Mesendoderm (in vitro differentiated cells): ENCODE measurements at regions not wholly inside any gene's neighbourhood (a gene's known extent, or its start where the extent isn't known, plus 50 kb on each side); places are given as distances from the start of the nearest gene placed in this dataset.
"Not testable (repeated sequence)": the region's sequence is repeated elsewhere in the genome, so short reads cannot be mapped to it uniquely, and the experiment has no call there.

Source experiments
- DNase-seq: peaks from one replicate; pipeline ENCODE4 v3.0.0; 2013
- H2AK5ac ChIP-seq: 2 replicates; pipeline ENCODE4 v1.6.1; 2013; ENCODE audit warnings: low read length, inconsistent platforms
- H2BK120ac ChIP-seq: 2 replicates; pipeline ENCODE4 v1.6.1; 2013; ENCODE audit warnings: low read depth, mild to moderate bottlenecking, low read length, moderate library complexity, mixed read lengths
- H2BK15ac ChIP-seq: replicated peaks from 2 replicates; pipeline ENCODE4 v1.6.1; 2013; ENCODE audit warnings: low read depth, mild to moderate bottlenecking, moderate library complexity
- H2BK5ac ChIP-seq: 2 replicates; pipeline ENCODE4 v1.6.1; 2013; ENCODE audit warnings: low read length, inconsistent platforms
- H3K18ac ChIP-seq: 2 replicates; pipeline ENCODE4 v1.6.1; 2013; ENCODE audit warnings: mild to moderate bottlenecking, low read length, mixed read lengths
- H3K23ac ChIP-seq: one replicate; pipeline ENCODE4 v1.6.1; 2013; ENCODE audit warnings: low read length
- H3K27ac ChIP-seq: 2 replicates; pipeline ENCODE4 v1.5.1; 2013; ENCODE audit warnings: low read depth, mild to moderate bottlenecking, inconsistent platforms, low read length, moderate library complexity
- H3K27me3 ChIP-seq: 2 replicates; pipeline ENCODE4 v1.6.1; 2013; ENCODE audit warnings: low read length, control low read depth, mild to moderate bottlenecking, inconsistent platforms; ENCODE audit not compliant: insufficient read depth, poor library complexity
- H3K36me3 ChIP-seq: 2 replicates; pipeline ENCODE4 v1.6.1; 2013; ENCODE audit warnings: low read length, inconsistent platforms; ENCODE audit not compliant: control insufficient read depth, insufficient read depth
- H3K4ac ChIP-seq: one replicate; pipeline ENCODE4 v1.6.1; 2013; ENCODE audit warnings: low read depth, mild to moderate bottlenecking, low read length, moderate library complexity
- H3K4me1 ChIP-seq: 2 replicates; pipeline ENCODE4 v1.6.1; 2013; ENCODE audit warnings: low read depth, low read length, inconsistent platforms; ENCODE audit not compliant: control insufficient read depth
- H3K4me2 ChIP-seq: 2 replicates; pipeline ENCODE4 v1.6.1; 2013; ENCODE audit warnings: low read length
- H3K4me3 ChIP-seq: 2 replicates; pipeline ENCODE4 v1.5.1; 2013; ENCODE audit warnings: mild to moderate bottlenecking, low read length
- H3K56ac ChIP-seq: one replicate; pipeline ENCODE4 v1.6.1; 2013; ENCODE audit warnings: low read length
- H3K79me1 ChIP-seq: 2 replicates; pipeline ENCODE4 v1.6.1; 2013; ENCODE audit warnings: low read length, inconsistent platforms
- H3K79me2 ChIP-seq: 2 replicates; pipeline ENCODE4 v1.6.1; 2013; ENCODE audit warnings: mild to moderate bottlenecking, low read length; ENCODE audit not compliant: control insufficient read depth, insufficient read depth
- H3K9ac ChIP-seq: 2 replicates; pipeline ENCODE4 v1.6.1; 2013; ENCODE audit warnings: low read length, inconsistent platforms
- H4K5ac ChIP-seq: one replicate; pipeline ENCODE4 v1.6.1; 2013; ENCODE audit warnings: low read length
- H4K8ac ChIP-seq: one replicate; pipeline ENCODE4 v1.6.1; 2013; ENCODE audit warnings: low read depth, mild to moderate bottlenecking, control low read depth, low read length, moderate library complexity
- WGBS: extraction: QIAGEN DNeasy Blood & Tissue Kit; methylation state at CpG from one replicate; pipeline ENCODE4 v1.1.7; 2013; ENCODE audit warnings: low lambda C conversion rate, missing lambda C conversion rate; ENCODE audit not compliant: insufficient coverage; ENCODE audit errors: extremely low coverage; 5-methylcytosine and 5-hydroxymethylcytosine counted together

GRCh38 chr7:63046612-63047011 is 952.0 kb upstream of the ZNF722 start:
- WGBS, result no CpG with 5 or more reads among the region's 3 CpGs

GRCh38 chr7:63047061-63047460 is 951.6 kb upstream of the ZNF722 start:
- no peak overlapping the region for H3K56ac ChIP-seq
- H3K4me2 ChIP-seq, result no peak overlapping the region
- no peak overlapping the region for H2BK15ac ChIP-seq
- no peak overlapping the region for H2AK5ac ChIP-seq
- H3K4ac ChIP-seq, result no peak overlapping the region
- no peaks in the 10 kb centered on the region for H3K36me3 ChIP-seq
- no peak overlapping the region for H3K27ac ChIP-seq
- no peaks in the 10 kb centered on the region for H3K27me3 ChIP-seq
- no peaks in the 10 kb centered on the region for H3K79me2 ChIP-seq
- no peaks in the 10 kb centered on the region for H3K4me1 ChIP-seq
- DNase-seq, result no peak
- no peaks in the 10 kb centered on the region for H3K79me1 ChIP-seq
- no peak overlapping the region for H3K18ac ChIP-seq
- H3K23ac ChIP-seq, result no peak overlapping the region
- H2BK5ac ChIP-seq, result no peak overlapping the region
- no peak overlapping the region for H4K5ac ChIP-seq
- H2BK120ac ChIP-seq, result no peak overlapping the region
- no peak overlapping the region for H4K8ac ChIP-seq
- no CpG with 5 or more reads among the region's 4 CpGs for WGBS
- H3K9ac ChIP-seq, result no peak overlapping the region
- H3K4me3 ChIP-seq, result no peak overlapping the region

More at GRCh38 chr7:63046612-63047011, 952.0 kb upstream of the ZNF722 start:
- Histone ChIP-seq H4K8ac (no peak overlapping the region), H2BK120ac (no peak overlapping the region), H3K23ac (no peak overlapping the region), H3K79me1 (no peaks in the 10 kb centered on the region), H3K27me3 (no peaks in the 10 kb centered on the region), H3K56ac (no peak overlapping the region), H2BK15ac (no peak overlapping the region), H3K9ac (no peak overlapping the region), H3K36me3 (no peaks in the 10 kb centered on the region), H3K4ac (no peak overlapping the region), H3K4me1 (no peaks in the 10 kb centered on the region), H3K4me2 (no peak overlapping the region), H3K4me3 (no peak overlapping the region), H2BK5ac (no peak overlapping the region), H2AK5ac (no peak overlapping the region), H3K18ac (no peak overlapping the region), H4K5ac (no peak overlapping the region), H3K27ac (no peak overlapping the region), H3K79me2 (no peaks in the 10 kb centered on the region)
- DNase-seq, result no peak

- WGBS, result no CpG with 5 or more reads among the region's 3 CpGs
- H4K5ac ChIP-seq, result no peak overlapping the region
- no peak overlapping the region for H3K56ac ChIP-seq
- no peaks in the 10 kb centered on the region for H3K27me3 ChIP-seq
- H3K9ac ChIP-seq, result no peak overlapping the region
- no peak overlapping the region for H2BK5ac ChIP-seq
- no peak overlapping the region for H2BK120ac ChIP-seq
- no peak overlapping the region for H3K4me3 ChIP-seq
- H3K4me1 ChIP-seq, result no peaks in the 10 kb centered on the region
- no peaks in the 10 kb centered on the region for H3K36me3 ChIP-seq
- H3K79me2 ChIP-seq, result no peaks in the 10 kb centered on the region
- H3K79me1 ChIP-seq, result no peaks in the 10 kb centered on the region
- H3K27ac ChIP-seq, result no peak overlapping the region
- no peak overlapping the region for H3K4me2 ChIP-seq
- H3K4ac ChIP-seq, result no peak overlapping the region
- H2BK15ac ChIP-seq, result no peak overlapping the region
- DNase-seq, result no peak
- no peak overlapping the region for H2AK5ac ChIP-seq
- H3K23ac ChIP-seq, result no peak overlapping the region
- no peak overlapping the region for H3K18ac ChIP-seq
- no peak overlapping the region for H4K8ac ChIP-seq
Measured at GRCh38 chr7:63047546-63047945, 951.1 kb upstream of the ZNF722 start.

- H3K79me1 ChIP-seq, result no peaks in the 10 kb centered on the region
- no peak overlapping the region for H2BK15ac ChIP-seq
- no peaks in the 10 kb centered on the region for H3K79me2 ChIP-seq
- no peak for DNase-seq
- no peaks in the 10 kb centered on the region for H3K36me3 ChIP-seq
- no peak overlapping the region for H3K4ac ChIP-seq
- H2AK5ac ChIP-seq, result no peak overlapping the region
- H3K27me3 ChIP-seq, result no peaks in the 10 kb centered on the region
- WGBS, result no CpG with 5 or more reads among the region's 45 CpGs
- no peak overlapping the region for H4K5ac ChIP-seq
- H3K27ac ChIP-seq, result no peak overlapping the region
- H2BK120ac ChIP-seq, result no peak overlapping the region
- no peak overlapping the region for H3K23ac ChIP-seq
- H3K56ac ChIP-seq, result no peak overlapping the region
- no peak overlapping the region for H3K4me2 ChIP-seq
- H4K8ac ChIP-seq, result no peak overlapping the region
- no peak overlapping the region for H3K4me3 ChIP-seq
- H3K18ac ChIP-seq, result no peak overlapping the region
- H3K9ac ChIP-seq, result no peak overlapping the region
- H3K4me1 ChIP-seq, result no peaks in the 10 kb centered on the region
- no peak overlapping the region for H2BK5ac ChIP-seq
Measured at GRCh38 chr7:63054191-63054661, 944.4 kb upstream of the ZNF722 start.

GRCh38 chr7:63057265-63057664 is 941.4 kb upstream of the ZNF722 start:
- H3K9ac ChIP-seq, result no peak overlapping the region
- WGBS, result no CpG with 5 or more reads among the region's 5 CpGs
- H2BK120ac ChIP-seq, result no peak overlapping the region
- no peaks in the 10 kb centered on the region for H3K79me2 ChIP-seq
- no peak for DNase-seq
- no peaks in the 10 kb centered on the region for H3K36me3 ChIP-seq
- no peak overlapping the region for H3K56ac ChIP-seq
- no peak overlapping the region for H3K4ac ChIP-seq
- no peak overlapping the region for H4K5ac ChIP-seq
- no peak overlapping the region for H3K4me2 ChIP-seq
- H3K27ac ChIP-seq, result no peak overlapping the region
- no peak overlapping the region for H4K8ac ChIP-seq
- no peak overlapping the region for H2BK15ac ChIP-seq
- H3K4me3 ChIP-seq, result no peak overlapping the region
- H3K18ac ChIP-seq, result no peak overlapping the region
- no peaks in the 10 kb centered on the region for H3K79me1 ChIP-seq
- H2AK5ac ChIP-seq, result no peak overlapping the region
- H3K4me1 ChIP-seq, result no peaks in the 10 kb centered on the region
- no peak overlapping the region for H3K23ac ChIP-seq
- H2BK5ac ChIP-seq, result no peak overlapping the region
- no peaks in the 10 kb centered on the region for H3K27me3 ChIP-seq

GRCh38 chr7:63060701-63061100 is 937.9 kb upstream of the ZNF722 start:
- H3K27me3 ChIP-seq, H3K56ac ChIP-seq, H3K23ac ChIP-seq, H3K36me3 ChIP-seq, H2BK5ac ChIP-seq, H3K9ac ChIP-seq, H3K18ac ChIP-seq, H3K4me3 ChIP-seq, H3K4me2 ChIP-seq, H2BK120ac ChIP-seq, H4K5ac ChIP-seq, H3K4ac ChIP-seq, DNase-seq, H3K79me2 ChIP-seq, H3K79me1 ChIP-seq, H2BK15ac ChIP-seq, H3K4me1 ChIP-seq, H3K27ac ChIP-seq, H2AK5ac ChIP-seq, H4K8ac ChIP-seq: not testable (repeated sequence)
- no CpG with 5 or more reads among the region's 9 CpGs for WGBS
